ENCODE measurements at regions not wholly inside any gene's neighbourhood (a gene's known extent, or its start where the extent isn't known, plus 50 kb on each side); places are given as distances from the start of the nearest gene placed in this dataset.

DNA sequence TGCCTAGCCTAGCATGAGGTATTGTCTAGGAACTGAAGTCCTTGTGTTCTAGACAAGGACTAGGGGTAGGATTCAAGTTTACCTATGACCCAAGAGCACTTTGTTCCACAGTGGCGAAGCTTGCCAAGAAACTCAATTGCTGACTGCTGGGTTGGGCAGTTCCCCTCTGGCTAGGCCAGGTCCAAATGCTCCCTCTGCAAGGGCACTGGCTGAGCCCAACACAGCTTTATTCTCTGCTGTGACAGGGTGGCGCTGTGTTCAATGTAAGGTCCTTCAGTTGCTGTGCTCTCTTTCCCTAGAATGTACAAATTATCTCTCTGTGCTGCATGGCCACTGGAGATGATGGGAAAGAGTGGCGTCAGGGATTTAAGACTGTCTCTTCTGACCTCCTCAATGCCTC, 950.8 kb downstream of the HACE1 start:
- TF ChIP-seq, protein P1, sequence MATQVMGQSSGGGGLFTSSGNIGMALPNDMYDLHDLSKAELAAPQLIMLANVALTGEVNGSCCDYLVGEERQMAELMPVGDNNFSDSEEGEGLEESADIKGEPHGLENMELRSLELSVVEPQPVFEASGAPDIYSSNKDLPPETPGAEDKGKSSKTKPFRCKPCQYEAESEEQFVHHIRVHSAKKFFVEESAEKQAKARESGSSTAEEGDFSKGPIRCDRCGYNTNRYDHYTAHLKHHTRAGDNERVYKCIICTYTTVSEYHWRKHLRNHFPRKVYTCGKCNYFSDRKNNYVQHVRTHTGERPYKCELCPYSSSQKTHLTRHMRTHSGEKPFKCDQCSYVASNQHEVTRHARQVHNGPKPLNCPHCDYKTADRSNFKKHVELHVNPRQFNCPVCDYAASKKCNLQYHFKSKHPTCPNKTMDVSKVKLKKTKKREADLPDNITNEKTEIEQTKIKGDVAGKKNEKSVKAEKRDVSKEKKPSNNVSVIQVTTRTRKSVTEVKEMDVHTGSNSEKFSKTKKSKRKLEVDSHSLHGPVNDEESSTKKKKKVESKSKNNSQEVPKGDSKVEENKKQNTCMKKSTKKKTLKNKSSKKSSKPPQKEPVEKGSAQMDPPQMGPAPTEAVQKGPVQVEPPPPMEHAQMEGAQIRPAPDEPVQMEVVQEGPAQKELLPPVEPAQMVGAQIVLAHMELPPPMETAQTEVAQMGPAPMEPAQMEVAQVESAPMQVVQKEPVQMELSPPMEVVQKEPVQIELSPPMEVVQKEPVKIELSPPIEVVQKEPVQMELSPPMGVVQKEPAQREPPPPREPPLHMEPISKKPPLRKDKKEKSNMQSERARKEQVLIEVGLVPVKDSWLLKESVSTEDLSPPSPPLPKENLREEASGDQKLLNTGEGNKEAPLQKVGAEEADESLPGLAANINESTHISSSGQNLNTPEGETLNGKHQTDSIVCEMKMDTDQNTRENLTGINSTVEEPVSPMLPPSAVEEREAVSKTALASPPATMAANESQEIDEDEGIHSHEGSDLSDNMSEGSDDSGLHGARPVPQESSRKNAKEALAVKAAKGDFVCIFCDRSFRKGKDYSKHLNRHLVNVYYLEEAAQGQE (IDR thresholded peaks at IDR 0.05; ENCODE audit: borderline replicate concordance in 1 of 2, low read depth in 1 of 2, low read length in 2 of 2): no peak
- TF ChIP-seq, protein P2, sequence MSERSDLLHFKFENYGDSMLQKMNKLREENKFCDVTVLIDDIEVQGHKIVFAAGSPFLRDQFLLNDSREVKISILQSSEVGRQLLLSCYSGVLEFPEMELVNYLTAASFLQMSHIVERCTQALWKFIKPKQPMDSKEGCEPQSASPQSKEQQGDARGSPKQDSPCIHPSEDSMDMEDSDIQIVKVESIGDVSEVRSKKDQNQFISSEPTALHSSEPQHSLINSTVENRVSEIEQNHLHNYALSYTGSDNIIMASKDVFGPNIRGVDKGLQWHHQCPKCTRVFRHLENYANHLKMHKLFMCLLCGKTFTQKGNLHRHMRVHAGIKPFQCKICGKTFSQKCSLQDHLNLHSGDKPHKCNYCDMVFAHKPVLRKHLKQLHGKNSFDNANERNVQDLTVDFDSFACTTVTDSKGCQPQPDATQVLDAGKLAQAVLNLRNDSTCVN (CRISPR knock-in tag; IDR thresholded peaks at IDR 0.05; ENCODE audit: borderline replicate concordance): no peak
- no peak for TF ChIP-seq ZFX (CRISPR knock-in tag; IDR thresholded peaks at IDR 0.05; ENCODE audit: low read depth)
- no peak for TF ChIP-seq SOX6 (IDR thresholded peaks at IDR 0.05)
- TF ChIP-seq SOX6 (CRISPR knock-in tag; IDR thresholded peaks at IDR 0.05): no peak
- TF ChIP-seq, protein P3, sequence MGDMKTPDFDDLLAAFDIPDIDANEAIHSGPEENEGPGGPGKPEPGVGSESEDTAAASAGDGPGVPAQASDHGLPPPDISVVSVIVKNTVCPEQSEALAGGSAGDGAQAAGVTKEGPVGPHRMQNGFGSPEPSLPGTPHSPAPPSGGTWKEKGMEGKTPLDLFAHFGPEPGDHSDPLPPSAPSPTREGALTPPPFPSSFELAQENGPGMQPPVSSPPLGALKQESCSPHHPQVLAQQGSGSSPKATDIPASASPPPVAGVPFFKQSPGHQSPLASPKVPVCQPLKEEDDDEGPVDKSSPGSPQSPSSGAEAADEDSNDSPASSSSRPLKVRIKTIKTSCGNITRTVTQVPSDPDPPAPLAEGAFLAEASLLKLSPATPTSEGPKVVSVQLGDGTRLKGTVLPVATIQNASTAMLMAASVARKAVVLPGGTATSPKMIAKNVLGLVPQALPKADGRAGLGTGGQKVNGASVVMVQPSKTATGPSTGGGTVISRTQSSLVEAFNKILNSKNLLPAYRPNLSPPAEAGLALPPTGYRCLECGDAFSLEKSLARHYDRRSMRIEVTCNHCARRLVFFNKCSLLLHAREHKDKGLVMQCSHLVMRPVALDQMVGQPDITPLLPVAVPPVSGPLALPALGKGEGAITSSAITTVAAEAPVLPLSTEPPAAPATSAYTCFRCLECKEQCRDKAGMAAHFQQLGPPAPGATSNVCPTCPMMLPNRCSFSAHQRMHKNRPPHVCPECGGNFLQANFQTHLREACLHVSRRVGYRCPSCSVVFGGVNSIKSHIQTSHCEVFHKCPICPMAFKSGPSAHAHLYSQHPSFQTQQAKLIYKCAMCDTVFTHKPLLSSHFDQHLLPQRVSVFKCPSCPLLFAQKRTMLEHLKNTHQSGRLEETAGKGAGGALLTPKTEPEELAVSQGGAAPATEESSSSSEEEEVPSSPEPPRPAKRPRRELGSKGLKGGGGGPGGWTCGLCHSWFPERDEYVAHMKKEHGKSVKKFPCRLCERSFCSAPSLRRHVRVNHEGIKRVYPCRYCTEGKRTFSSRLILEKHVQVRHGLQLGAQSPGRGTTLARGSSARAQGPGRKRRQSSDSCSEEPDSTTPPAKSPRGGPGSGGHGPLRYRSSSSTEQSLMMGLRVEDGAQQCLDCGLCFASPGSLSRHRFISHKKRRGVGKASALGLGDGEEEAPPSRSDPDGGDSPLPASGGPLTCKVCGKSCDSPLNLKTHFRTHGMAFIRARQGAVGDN (CRISPR knock-in tag; IDR thresholded peaks at IDR 0.05): no peak
- TF ChIP-seq, protein P4, sequence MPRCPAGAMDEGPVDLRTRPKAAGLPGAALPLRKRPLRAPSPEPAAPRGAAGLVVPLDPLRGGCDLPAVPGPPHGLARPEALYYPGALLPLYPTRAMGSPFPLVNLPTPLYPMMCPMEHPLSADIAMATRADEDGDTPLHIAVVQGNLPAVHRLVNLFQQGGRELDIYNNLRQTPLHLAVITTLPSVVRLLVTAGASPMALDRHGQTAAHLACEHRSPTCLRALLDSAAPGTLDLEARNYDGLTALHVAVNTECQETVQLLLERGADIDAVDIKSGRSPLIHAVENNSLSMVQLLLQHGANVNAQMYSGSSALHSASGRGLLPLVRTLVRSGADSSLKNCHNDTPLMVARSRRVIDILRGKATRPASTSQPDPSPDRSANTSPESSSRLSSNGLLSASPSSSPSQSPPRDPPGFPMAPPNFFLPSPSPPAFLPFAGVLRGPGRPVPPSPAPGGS (CRISPR knock-in tag; IDR thresholded peaks at IDR 0.05): no peak
- TF ChIP-seq BRCA1 (CRISPR knock-in tag; IDR thresholded peaks at IDR 0.05): no peak
- TF ChIP-seq GLI4 (CRISPR knock-in tag; IDR thresholded peaks at IDR 0.05; ENCODE audit: borderline replicate concordance): no peak
- no peak for TF ChIP-seq SSRP1 (CRISPR knock-in tag; IDR thresholded peaks at IDR 0.05)
- TF ChIP-seq, protein P5, sequence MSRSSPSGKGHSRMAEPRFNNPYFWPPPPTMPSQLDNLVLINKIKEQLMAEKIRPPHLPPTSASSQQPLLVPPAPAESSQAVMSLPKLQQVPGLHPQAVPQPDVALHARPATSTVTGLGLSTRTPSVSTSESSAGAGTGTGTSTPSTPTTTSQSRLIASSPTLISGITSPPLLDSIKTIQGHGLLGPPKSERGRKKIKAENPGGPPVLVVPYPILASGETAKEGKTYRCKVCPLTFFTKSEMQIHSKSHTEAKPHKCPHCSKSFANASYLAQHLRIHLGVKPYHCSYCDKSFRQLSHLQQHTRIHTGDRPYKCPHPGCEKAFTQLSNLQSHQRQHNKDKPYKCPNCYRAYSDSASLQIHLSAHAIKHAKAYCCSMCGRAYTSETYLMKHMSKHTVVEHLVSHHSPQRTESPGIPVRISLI (CRISPR knock-in tag; IDR thresholded peaks at IDR 0.05; ENCODE audit: borderline replicate concordance): no peak
- TF ChIP-seq ZNF274 (CRISPR knock-in tag; IDR thresholded peaks at IDR 0.05): no peak
- TF ChIP-seq ZNF430 (CRISPR knock-in tag; IDR thresholded peaks at IDR 0.05): no peak
- TF ChIP-seq, protein P6, sequence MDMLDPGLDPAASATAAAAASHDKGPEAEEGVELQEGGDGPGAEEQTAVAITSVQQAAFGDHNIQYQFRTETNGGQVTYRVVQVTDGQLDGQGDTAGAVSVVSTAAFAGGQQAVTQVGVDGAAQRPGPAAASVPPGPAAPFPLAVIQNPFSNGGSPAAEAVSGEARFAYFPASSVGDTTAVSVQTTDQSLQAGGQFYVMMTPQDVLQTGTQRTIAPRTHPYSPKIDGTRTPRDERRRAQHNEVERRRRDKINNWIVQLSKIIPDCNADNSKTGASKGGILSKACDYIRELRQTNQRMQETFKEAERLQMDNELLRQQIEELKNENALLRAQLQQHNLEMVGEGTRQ (IDR thresholded peaks at IDR 0.05; ENCODE audit: low read depth, low read length): no peak
- TF ChIP-seq, protein P6 (CRISPR knock-in tag; IDR thresholded peaks at IDR 0.05; ENCODE audit: borderline replicate concordance): no peak

All from HepG2 (cell line).